ENCODE measurements at regions not wholly inside any gene's neighbourhood (a gene's known extent, or its start where the extent isn't known, plus 50 kb on each side); places are given as distances from the start of the nearest gene placed in this dataset.

- TF ChIP-seq CTCF (IDR thresholded peaks at IDR 0.05; ENCODE audit: borderline replicate concordance, extremely low read depth, low read length, poor library complexity, severe bottlenecking) (no peak), EZH2 (IDR thresholded peaks at IDR 0.05; ENCODE audit: borderline replicate concordance, low read depth, low read length, severe bottlenecking) (no peak)
Observed at GRCh38 chr13:30148786-30149185, 158.6 kb downstream of the KATNAL1 start.
